IMR-90 (cell line): ENCODE measurements at regions not wholly inside any gene's neighbourhood (a gene's known extent, or its start where the extent isn't known, plus 50 kb on each side); places are given as distances from the start of the nearest gene placed in this dataset.

ENCODE experiments used
- ATAC-seq: fragments of 200-7000 bp; cut with Tn5 transposase; 2 replicates; pipeline ENCODE4 v1.9.1; 2020; ENCODE audit warnings: low read depth, mild to moderate bottlenecking, moderate library complexity
- BruUV-seq: library from RNA; stranded (reverse); fragments of 400-500 nt; replicated peaks from 2 replicates; lab custom pipeline; 2021; lab: Mats Ljungman, UMichigan
- CTCF ChIA-PET: fragments of 300-600 bp; formaldehyde crosslinking; extraction: SDS; loops from one replicate; lab custom pipeline; 2021; ENCODE audit warnings: antibody characterized with exemption; lab: Yijun Ruan, JAX
- POLR2A ChIA-PET: fragments of 300-600 bp; sonication (Branson Sonifier 250); formaldehyde crosslinking; loops from one replicate; lab custom pipeline; 2022; ENCODE audit warnings: antibody characterized with exemption; ENCODE audit not compliant: unreplicated experiment; lab: Charles Lee
- DNase-seq: peaks from one replicate; pipeline ENCODE4 v3.0.0; 2013
- H2AFZ ChIP-seq: replicated peaks from 2 replicates; pipeline ENCODE3; 2013; ENCODE audit warnings: low read length, mild to moderate bottlenecking; ENCODE audit not compliant: poor library complexity
- H2AK5ac ChIP-seq: 2 replicates; pipeline ENCODE4 v1.6.1; 2013; ENCODE audit warnings: low read depth, low read length, inconsistent platforms
- H2AK9ac ChIP-seq: replicated peaks from 2 replicates; pipeline ENCODE3; 2013; ENCODE audit warnings: mild to moderate bottlenecking, low read depth, low read length, moderate library complexity; ENCODE audit not compliant: poor library complexity
- H2BK120ac ChIP-seq: 2 replicates; pipeline ENCODE4 v1.6.1; 2013; ENCODE audit warnings: low read depth, low read length, inconsistent platforms
- H2BK15ac ChIP-seq: 3 replicates; pipeline ENCODE4 v1.6.1; 2013; ENCODE audit warnings: low read depth, low read length, inconsistent platforms
- H2BK20ac ChIP-seq: 2 replicates; pipeline ENCODE4 v1.6.1; 2013; ENCODE audit warnings: low read depth, mild to moderate bottlenecking, inconsistent platforms, low read length, moderate library complexity
- H2BK5ac ChIP-seq: 2 replicates; pipeline ENCODE4 v1.6.1; 2013; ENCODE audit warnings: mild to moderate bottlenecking, low read depth, low read length, inconsistent platforms; ENCODE audit not compliant: poor library complexity, severe bottlenecking
- H3K14ac ChIP-seq: replicated peaks from 2 replicates; pipeline ENCODE4 v1.6.1; 2013; ENCODE audit warnings: low read depth, low read length, inconsistent platforms
- H3K18ac ChIP-seq: 2 replicates; pipeline ENCODE4 v1.6.1; 2013; ENCODE audit warnings: low read depth, low read length, control low read depth
- H3K23ac ChIP-seq: 2 replicates; pipeline ENCODE4 v1.6.1; 2013; ENCODE audit warnings: low read depth, low read length, inconsistent platforms
- H3K27ac ChIP-seq: 2 replicates; pipeline ENCODE4 v1.5.1; 2013; ENCODE audit warnings: mild to moderate bottlenecking, control low read depth, low read length; ENCODE audit not compliant: insufficient read depth
- H3K27me3 ChIP-seq: 2 replicates; pipeline ENCODE4 v1.6.1; 2013; ENCODE audit warnings: low read length; ENCODE audit not compliant: control insufficient read depth, insufficient read depth
- H3K36me3 ChIP-seq: 2 replicates; pipeline ENCODE4 v1.6.1; 2013; ENCODE audit warnings: low read length, mixed read lengths; ENCODE audit not compliant: control insufficient read depth, insufficient read depth
- H3K4ac ChIP-seq: 2 replicates; pipeline ENCODE4 v1.6.1; 2013; ENCODE audit warnings: low read depth, low read length, inconsistent platforms
- H3K4me1 ChIP-seq: 2 replicates; pipeline ENCODE4 v1.6.1; 2013; ENCODE audit warnings: low read length, mixed read lengths; ENCODE audit not compliant: control insufficient read depth, insufficient read depth
- H3K4me2 ChIP-seq: 2 replicates; pipeline ENCODE4 v1.6.1; 2013; ENCODE audit warnings: low read depth, mild to moderate bottlenecking, control low read depth, low read length, moderate library complexity
- H3K4me3 ChIP-seq: 2 replicates; pipeline ENCODE4 v1.5.1; 2013; ENCODE audit warnings: low read depth, mild to moderate bottlenecking, control low read depth, low read length, moderate library complexity; ENCODE audit not compliant: insufficient read depth
- H3K56ac ChIP-seq: 2 replicates; pipeline ENCODE4 v1.6.1; 2013; ENCODE audit warnings: low read length, inconsistent platforms; ENCODE audit not compliant: insufficient read depth; ENCODE audit errors: extremely low read depth
- H3K79me1 ChIP-seq, 2 experiments: 2 replicates each; pipeline ENCODE4 v1.6.1; 2013; ENCODE audit warnings: low read length in 2 of 2, inconsistent platforms in 1 of 2, low read depth in 1 of 2
- H3K9ac ChIP-seq: 2 replicates; pipeline ENCODE4 v1.6.1; 2013; ENCODE audit warnings: low read depth, low read length, control low read depth
- H3K9me1 ChIP-seq: 2 replicates; pipeline ENCODE4 v1.6.1; 2013; ENCODE audit warnings: low read length, inconsistent platforms; ENCODE audit not compliant: insufficient read depth
- H3K9me3 ChIP-seq: 2 replicates; pipeline ENCODE4 v1.6.1; 2013; ENCODE audit warnings: low read length; ENCODE audit not compliant: control insufficient read depth, insufficient read depth
- H4K20me1 ChIP-seq: 2 replicates; pipeline ENCODE4 v1.6.1; 2013; ENCODE audit warnings: low read length, inconsistent platforms; ENCODE audit not compliant: insufficient read depth
- H4K5ac ChIP-seq: 2 replicates; pipeline ENCODE4 v1.6.1; 2013; ENCODE audit warnings: mild to moderate bottlenecking, low read depth, low read length, control low read depth
- H4K8ac ChIP-seq, 2 experiments: 2 replicates each; pipeline ENCODE4 v1.6.1; 2013; ENCODE audit warnings: low read depth in 2 of 2, low read length in 2 of 2, control low read depth in 1 of 2, inconsistent platforms in 1 of 2
- H4K91ac ChIP-seq: 2 replicates; pipeline ENCODE4 v1.6.1; 2013; ENCODE audit warnings: low read depth, low read length, inconsistent platforms; ENCODE audit not compliant: insufficient read depth
- BHLHE40 ChIP-seq: fragments of 150-350 bp; IDR thresholded peaks from 2 replicates; pipeline ENCODE4 v1.6.1; 2016; ENCODE audit warnings: mild to moderate bottlenecking, low read depth, low read length
- CHD1 ChIP-seq: IDR thresholded peaks from 2 replicates; pipeline ENCODE4 v1.6.1; 2012; ENCODE audit warnings: low read depth, low read length, improper control_type of control experiment
- ELK1 ChIP-seq: fragments of 150-350 bp; IDR thresholded peaks from 2 replicates; pipeline ENCODE4 v1.6.1; 2016; ENCODE audit warnings: low read depth, mild to moderate bottlenecking, low read length, moderate library complexity, borderline replicate concordance
- MAZ ChIP-seq: IDR thresholded peaks from 2 replicates; pipeline ENCODE4 v1.6.1; 2012; ENCODE audit warnings: low read depth, mild to moderate bottlenecking, low read length, improper control_type of control experiment, moderate library complexity, borderline replicate concordance
- MXI1 ChIP-seq: IDR thresholded peaks from 2 replicates; pipeline ENCODE4 v1.6.1; 2012; ENCODE audit warnings: low read depth, mild to moderate bottlenecking, low read length, moderate library complexity, borderline replicate concordance
- NFE2L2 ChIP-seq: fragments of 150-350 bp; IDR thresholded peaks from 2 replicates; pipeline ENCODE4 v1.6.1; 2016; ENCODE audit warnings: low read depth, mild to moderate bottlenecking, low read length
- RAD21 ChIP-seq: IDR thresholded peaks from 2 replicates; pipeline ENCODE4 v1.6.1; 2012; ENCODE audit warnings: low read length, improper control_type of control experiment
- RCOR1 ChIP-seq: IDR thresholded peaks from 2 replicates; pipeline ENCODE4 v1.6.1; 2012; ENCODE audit warnings: mild to moderate bottlenecking, low read length, improper control_type of control experiment; ENCODE audit not compliant: insufficient replicate concordance
- RFX5 ChIP-seq: IDR thresholded peaks from 2 replicates; pipeline ENCODE4 v1.8.0; 2012; ENCODE audit warnings: low read depth, mild to moderate bottlenecking, low read length, moderate library complexity
- SMC3 ChIP-seq: fragments of 150-350 bp; IDR thresholded peaks from 2 replicates; pipeline ENCODE4 v1.6.1; 2016; ENCODE audit warnings: low read depth, mild to moderate bottlenecking, antibody characterized with exemption, low read length, moderate library complexity
- USF2 ChIP-seq: fragments of 150-350 bp; IDR thresholded peaks from 2 replicates; pipeline ENCODE4 v1.6.1; 2017; ENCODE audit warnings: mild to moderate bottlenecking, antibody characterized with exemption, low read length, low read depth
- WGBS, 2 experiments: methylation state at CpG; one replicate each; pipeline versions ENCODE4 v1.1.5 to v1.1.7; 2013; ENCODE audit warnings: missing lambda C conversion rate in 2 of 2; ENCODE audit not compliant: insufficient read length in 1 of 2; ENCODE audit errors: extremely low coverage in 2 of 2; 5-methylcytosine and 5-hydroxymethylcytosine counted together
- dilution Hi-C: fragments of 300-500 bp; cut with HindIII; formaldehyde crosslinking; loops from one replicate; pipeline ENCODE4 v1.14.3; 2018; ENCODE audit warnings: low sequenced_read_pairs; ENCODE audit not compliant: unreplicated experiment
- in situ Hi-C: fragments of 300-500 bp; cut with MboI; formaldehyde crosslinking; loops from 3 replicates; pipeline ENCODE4 v1.14.3; 2019; ENCODE audit warnings: low sequenced_read_pairs, inconsistent platforms, mixed read lengths
- intact Hi-C: fragments of 100-400 bp; cut with micrococcal nuclease; formaldehyde crosslinking; loops from 2 replicates; pipeline ENCODE4 v1.10.0; 2022

GRCh38 chr12:114160445-114160844, 194.3 kb upstream of the RBM19 start:
- H2AFZ ChIP-seq = no peak overlapping the region
- H2AK9ac ChIP-seq = no peak overlapping the region
- WGBS, 2 experiments = 20% methylated on average over 1 of the region's 3 CpGs; no CpG with 5 or more reads in 1 of the 2 experiments
- BruUV-seq = no TSS peak
- no peak for ATAC-seq
- no peaks in the 10 kb centered on the region for H3K27me3 ChIP-seq
- H4K8ac ChIP-seq = no peak overlapping the region
- no peaks in the 10 kb centered on the region for H3K79me1 ChIP-seq
- no peaks in the 10 kb centered on the region for H3K4me1 ChIP-seq
- no peak overlapping the region for H2AK5ac ChIP-seq
- H2BK15ac ChIP-seq = no peak overlapping the region
- intact Hi-C loops (no loop called here), in situ Hi-C loops (loop anchor here (25.0 kb wide), 1 partner anchor 352 kb away; no protein-coding TSS in a partner anchor), dilution Hi-C loops (no loop called here)
- no peaks in the 10 kb centered on the region for H3K36me3 ChIP-seq
- POLR2A ChIA-PET = no interaction called here
- DNase-seq = no peak
- H3K56ac ChIP-seq = no peak overlapping the region
- no peak overlapping the region for H3K4me2 ChIP-seq
- H3K18ac ChIP-seq = no peak overlapping the region
- H3K27ac ChIP-seq = no peak overlapping the region
- H3K23ac ChIP-seq = no peak overlapping the region
- no peak overlapping the region for H2BK20ac ChIP-seq
- H2BK120ac ChIP-seq = no peak overlapping the region
- H3K4me3 ChIP-seq = no peak overlapping the region
- H4K91ac ChIP-seq = no peak overlapping the region
- CTCF ChIA-PET = no interaction called here
- H3K4ac ChIP-seq = no peak overlapping the region
- no peaks in the 10 kb centered on the region for H4K20me1 ChIP-seq
- no peak for TF ChIP-seq SMC3
- no peak for TF ChIP-seq USF2
- no peak for TF ChIP-seq MAZ
- TF ChIP-seq RFX5 = no peak
- no peak for TF ChIP-seq RAD21
- TF ChIP-seq ELK1 = no peak
- no peak for TF ChIP-seq MXI1
- TF ChIP-seq NFE2L2 = no peak
- no peak for TF ChIP-seq RCOR1
- no peak for TF ChIP-seq CHD1
- no peak for TF ChIP-seq BHLHE40
- no peak overlapping the region for H4K5ac ChIP-seq
- H3K9me3 ChIP-seq = no peaks in the 10 kb centered on the region
- H3K14ac ChIP-seq = no peak overlapping the region
- no peaks in the 10 kb centered on the region for H3K9me1 ChIP-seq
- no peak overlapping the region for H2BK5ac ChIP-seq
- H3K9ac ChIP-seq = no peak overlapping the region
